ENCODE measurements at regions not wholly inside any gene's neighbourhood (a gene's known extent, or its start where the extent isn't known, plus 50 kb on each side); places are given as distances from the start of the nearest gene placed in this dataset.
A peak's percentile ranks its signal among the peaks of the same experiment; 100 is the strongest.
"Not testable (repeated sequence)": the region's sequence is repeated elsewhere in the genome, so short reads cannot be mapped to it uniquely, and the experiment has no call there.

DNA sequence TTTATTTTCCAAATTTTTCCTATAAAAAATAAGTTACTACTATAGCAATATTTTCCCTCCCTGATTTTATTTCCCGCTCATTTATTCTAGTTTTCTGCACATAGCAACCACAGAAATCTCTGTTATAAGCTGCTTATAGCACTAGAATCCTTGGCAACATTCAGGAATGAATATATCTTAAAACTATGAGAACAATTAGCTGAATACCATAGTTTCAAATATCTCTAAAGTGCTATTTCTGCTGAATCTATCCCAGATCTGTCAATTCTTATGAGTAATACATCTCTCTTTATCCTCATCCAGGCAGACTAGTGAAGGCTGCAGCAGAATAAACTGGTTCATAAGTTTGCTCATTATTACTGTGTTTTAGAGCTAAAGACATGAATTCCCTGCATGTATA lies 622.9 kb upstream of the DIPK2B start:
- DNase-seq (ENCODE audit: low read depth, low spot score), result no peak

GRCh38 chrX:45822124-45822523 lies 621.4 kb upstream of the DIPK2B start:
- DNase-seq (ENCODE audit: low read depth, low spot score), result no peak

DNA sequence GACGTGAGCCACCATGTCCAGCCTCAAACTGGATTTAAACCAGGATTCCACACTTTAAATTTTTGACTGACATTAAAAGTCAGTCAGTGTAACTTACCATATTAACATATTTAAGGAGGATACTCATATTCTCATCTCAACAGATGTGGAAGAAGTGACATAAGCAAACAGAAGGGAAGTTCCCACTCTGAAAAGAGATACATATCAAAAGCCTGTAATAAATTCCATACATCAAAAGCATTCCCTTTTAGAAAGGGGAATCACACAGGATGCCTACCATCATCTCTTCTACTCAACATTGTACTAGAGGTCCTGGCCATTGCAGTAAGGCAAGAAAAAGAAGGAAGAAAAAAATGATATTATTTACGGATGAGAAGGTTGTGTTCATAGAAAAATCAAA lies 618.2 kb upstream of the DIPK2B start:
- no peak for DNase-seq (ENCODE audit: low read depth, low spot score)

GRCh38 chrX:45815441-45815840 lies 614.8 kb upstream of the DIPK2B start:
- no peak for DNase-seq (ENCODE audit: low read depth, low spot score)

- DNase-seq (ENCODE audit: low read depth, low spot score), result no peak
Observed at GRCh38 chrX:45811326-45811725, 610.6 kb upstream of the DIPK2B start.

DNA sequence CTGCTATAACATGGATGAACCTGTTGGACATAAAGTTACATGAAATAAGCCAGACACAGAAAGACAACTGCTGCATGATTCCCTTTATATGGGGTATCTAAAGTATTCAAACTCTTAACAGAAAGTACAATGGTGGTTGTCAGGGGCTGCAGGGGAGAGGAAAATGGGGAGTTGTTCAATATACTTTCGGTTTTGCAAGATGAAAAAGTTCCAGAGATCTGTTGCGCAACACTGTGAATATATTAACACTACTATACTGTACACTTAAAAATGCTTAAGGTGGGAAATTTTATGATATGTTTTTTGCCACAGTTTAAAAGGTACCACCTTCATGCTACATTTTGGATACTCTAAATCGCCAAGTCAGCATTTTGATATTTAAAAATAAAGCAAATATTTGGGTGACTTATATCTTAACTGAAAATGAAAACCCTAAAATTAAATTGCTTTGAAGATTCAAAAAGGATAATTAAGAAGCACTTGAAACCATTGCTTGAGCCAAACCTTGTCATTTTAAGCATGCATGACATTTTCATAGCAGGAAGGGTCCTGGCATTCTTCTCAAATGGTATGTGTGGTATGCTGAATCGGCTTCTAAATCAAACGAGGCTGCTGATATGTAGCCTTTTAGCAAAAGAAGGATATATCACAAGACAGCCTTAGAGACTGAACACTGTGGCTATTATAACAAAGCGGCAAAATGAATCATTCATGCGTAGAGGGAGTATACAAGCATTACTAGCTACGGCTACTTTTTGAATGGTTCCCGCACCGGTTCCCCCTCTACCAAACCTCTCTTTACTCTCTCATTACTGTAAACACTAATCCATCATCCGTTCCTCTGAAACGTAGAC lies 607.1 kb upstream of the DIPK2B start:
- DNase-seq (ENCODE audit: low read depth, low spot score), result no peak

DNA sequence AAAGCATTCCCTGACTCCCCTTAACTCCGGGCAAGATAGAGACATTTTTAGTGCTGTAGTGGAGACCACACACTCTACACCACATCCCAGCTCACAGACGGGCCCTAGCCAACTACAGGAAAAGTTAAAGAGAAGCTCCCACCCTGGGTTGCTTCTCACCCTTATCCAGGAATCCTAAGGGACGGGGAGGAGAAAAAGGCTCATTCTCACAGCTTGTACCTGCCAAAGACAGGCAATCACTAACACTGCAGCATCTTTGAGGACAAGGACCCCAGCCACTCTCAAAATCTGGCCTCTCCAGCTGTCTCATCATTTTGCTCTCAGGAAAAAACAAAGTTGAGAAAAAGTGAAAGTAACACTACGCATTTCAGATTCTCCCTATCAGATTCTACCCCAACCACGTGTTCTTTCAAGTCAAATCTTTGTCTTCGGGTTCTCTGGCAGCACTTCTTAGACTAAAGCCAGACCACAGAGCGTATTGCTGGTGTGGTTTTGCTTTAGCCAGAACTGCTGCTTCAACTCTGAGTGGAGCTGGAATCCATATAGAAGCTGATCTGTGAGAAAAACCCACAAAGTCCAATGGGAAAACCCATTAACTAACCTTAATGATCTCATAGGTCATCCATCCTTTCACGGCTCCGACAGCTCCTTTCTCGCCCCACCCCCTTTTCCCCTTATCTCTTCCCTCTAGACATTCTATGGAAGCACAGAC lies 605.9 kb upstream of the DIPK2B start:
- DNase-seq (ENCODE audit: low read depth, low spot score), result peak; percentile 14

DNA sequence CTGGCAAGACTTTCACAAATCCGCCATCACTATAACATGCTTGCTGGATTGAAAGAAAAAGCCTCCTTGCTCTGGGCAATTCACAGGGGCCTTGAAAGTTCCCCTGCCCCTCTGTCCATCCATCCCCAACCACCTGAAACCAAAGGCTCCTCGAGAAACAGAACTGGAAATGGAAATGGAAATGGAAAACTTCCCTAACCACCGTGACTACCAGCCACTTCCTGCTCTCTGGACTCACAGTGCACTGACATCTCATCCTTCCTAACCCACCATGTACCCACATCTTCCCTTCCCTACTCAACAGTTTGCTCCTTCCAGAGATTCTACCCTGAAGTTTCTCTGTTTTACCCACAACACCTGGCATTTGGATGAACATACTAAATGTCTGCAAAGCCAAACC lies 603.6 kb upstream of the DIPK2B start:
- no peak for DNase-seq (ENCODE audit: low read depth, low spot score)

DNA sequence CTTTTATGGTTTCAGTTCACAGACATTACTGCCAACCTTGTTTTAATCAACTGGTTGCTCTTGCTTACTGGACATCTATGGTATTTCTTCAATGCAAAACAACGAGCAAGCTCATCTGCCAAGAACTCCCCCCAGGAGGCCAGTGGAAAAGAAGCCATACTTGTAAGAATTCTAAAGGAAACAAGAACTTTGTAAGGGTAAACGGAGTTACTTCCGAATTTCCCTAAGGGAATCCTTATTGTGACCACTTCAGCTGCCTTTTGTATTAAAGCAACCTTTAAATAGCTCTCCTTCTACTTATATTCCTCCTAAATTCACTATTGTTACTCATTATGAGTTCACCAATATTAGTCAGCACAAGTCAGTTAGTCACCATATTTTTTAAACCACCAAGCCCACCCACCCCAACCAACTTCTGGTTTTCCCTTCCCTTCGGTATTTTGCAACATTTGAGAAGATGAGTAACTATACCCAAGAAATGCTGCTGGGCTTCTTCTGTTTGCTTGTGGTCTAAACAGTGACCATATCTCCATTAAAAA lies 602.8 kb upstream of the DIPK2B start:
- DNase-seq (ENCODE audit: low read depth, low spot score), result no peak

DNA sequence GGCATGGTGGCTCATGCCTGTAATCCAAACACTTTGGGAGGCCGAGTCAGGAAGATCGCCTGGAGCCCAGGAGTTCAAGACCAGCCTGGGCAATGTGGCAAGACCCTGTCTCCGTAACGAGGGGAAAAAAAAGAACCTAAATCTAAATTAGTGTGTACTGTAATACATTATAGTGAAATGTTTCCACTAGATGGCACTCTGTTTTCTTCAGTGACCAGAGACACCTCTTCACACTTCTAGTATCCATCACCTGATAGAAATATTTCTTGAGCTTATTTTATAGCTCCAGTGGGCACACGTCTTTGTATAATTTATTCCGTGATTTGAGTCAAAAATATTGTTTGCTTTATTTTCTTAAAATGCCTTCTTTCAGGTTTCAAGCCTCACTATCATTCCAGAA lies 600.9 kb upstream of the DIPK2B start:
- DNase-seq (ENCODE audit: low read depth, low spot score), result no peak

DNA sequence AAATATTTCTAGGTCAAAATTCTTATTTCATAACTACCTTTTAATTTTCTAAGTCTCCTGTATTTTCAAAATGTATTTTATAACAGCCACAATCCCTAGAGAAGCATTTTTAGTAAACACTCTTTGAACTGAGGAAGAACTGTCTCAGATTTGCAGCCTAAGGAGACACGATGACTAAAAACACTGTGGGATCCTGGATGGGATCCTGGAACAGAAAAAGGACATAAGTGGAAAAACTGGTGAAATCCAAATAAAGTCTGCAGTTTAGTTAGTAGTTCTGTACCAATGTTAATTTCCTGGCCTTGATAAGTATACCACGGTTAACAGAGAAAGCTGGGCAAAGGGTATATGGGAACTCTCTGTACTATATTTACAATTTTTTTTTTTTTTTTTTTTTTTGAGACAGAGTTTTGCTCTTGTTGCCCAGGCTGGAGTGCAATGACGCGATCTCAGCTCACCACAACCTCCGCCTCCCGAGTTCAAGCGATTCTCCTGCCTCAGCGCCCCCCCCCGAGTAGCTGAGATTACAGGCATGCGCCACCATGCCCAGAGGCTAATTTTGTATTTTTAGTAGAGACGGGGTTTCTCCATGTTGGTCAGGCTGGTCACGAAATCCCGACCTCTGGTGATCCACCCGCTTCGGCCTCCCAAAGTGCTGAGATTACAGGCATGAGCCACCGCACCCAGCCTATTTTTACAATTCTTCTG lies 600.2 kb upstream of the DIPK2B start:
- not testable (repeated sequence) for DNase-seq (ENCODE audit: low read depth, low spot score)

- DNase-seq (ENCODE audit: low read depth, low spot score), result no peak
Observed at GRCh38 chrX:45799576-45799975, 598.9 kb upstream of the DIPK2B start.

GRCh38 chrX:45795546-45795945 lies 594.9 kb upstream of the DIPK2B start:
- DNase-seq (ENCODE audit: low read depth, low spot score), result no peak

DNA sequence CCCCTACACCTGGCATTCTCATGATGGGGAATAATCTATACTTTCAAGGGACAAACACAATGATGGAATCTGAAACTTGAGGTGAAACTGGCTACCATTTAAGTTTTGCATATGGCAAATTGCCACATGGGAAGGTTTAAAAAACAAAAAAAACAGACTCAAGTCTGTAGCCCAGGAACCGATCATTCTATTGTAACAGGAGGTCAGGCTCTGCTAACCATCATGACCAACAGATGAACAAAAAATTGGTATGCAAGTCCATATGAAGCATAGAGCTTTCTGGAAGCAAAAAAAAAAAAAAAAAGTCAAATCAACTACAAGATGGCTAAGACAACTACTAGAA lies 594.3 kb upstream of the DIPK2B start:
- no peak for DNase-seq (ENCODE audit: low read depth, low spot score)

GRCh38 chrX:45794323-45794994 lies 593.8 kb upstream of the DIPK2B start:
- DNase-seq (ENCODE audit: low read depth, low spot score), result no peak

DNA sequence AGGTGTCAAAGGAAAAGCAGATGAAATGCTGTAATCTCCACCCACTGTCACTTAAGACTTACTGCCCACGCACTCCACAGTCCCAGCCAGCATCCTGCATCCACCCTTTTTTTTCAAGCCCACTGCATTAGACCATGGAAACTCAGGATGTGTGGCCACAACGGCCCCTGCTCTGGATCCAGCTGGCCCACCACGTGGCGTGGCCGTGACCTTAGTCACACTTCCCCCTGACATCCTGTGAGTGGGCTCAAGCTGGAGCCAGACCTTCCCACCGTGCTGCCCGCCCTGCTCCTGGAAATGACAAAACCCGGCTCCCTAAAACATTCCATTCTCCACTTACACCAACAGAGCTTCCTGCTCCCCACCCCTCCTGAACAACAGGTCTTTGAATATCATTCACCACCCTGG lies 588.3 kb upstream of the DIPK2B start:
- no peak for DNase-seq (ENCODE audit: low read depth, low spot score)

DNA sequence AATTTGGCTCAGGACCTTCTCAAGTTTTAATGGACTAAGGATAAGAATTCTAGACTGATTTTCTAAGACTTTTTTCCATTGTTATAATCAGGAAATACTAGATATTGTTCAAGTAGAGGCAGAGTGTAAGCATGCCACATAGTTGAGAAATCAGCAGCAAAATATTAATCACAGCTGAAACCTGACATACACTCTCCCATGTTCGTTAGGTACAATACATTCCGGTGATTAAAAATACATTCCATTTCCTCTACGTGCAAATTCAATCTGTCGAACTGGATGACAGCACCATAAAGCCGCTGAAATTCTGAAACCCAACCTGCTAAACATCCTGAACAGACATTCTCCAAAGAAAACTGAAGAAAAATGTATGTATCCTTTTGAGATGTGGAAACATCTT lies 587.6 kb upstream of the DIPK2B start:
- DNase-seq (ENCODE audit: low read depth, low spot score), result no peak

- DNase-seq (ENCODE audit: low read depth, low spot score), result no peak
Observed at GRCh38 chrX:45784590-45784989, 583.9 kb upstream of the DIPK2B start.

- no peak for DNase-seq (ENCODE audit: low read depth, low spot score)
Observed at GRCh38 chrX:45783002-45783401, 582.3 kb upstream of the DIPK2B start.

- no peak for DNase-seq (ENCODE audit: low read depth, low spot score)
Observed at GRCh38 chrX:45781901-45782553, 581.4 kb upstream of the DIPK2B start.

DNA sequence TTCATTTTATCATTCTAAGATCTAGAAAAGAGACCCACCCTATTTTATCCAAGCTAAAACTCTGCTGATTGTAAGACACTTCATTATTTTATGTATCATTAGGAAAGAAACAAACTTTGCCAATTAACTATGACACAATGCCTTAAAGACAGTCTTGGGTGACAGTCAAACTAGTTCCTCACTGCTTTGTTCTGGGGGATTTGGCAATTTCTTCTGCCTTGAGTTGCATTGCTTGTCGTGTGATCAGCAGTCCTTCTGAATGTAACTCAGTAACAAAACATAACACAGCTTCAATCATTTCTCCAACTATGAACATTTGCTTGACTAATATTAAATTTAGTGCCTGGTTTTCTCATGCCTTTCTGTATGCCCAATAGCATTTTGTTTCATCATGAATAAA lies 577.9 kb upstream of the DIPK2B start:
- DNase-seq (ENCODE audit: low read depth, low spot score), result no peak
